SK-N-SH (cell line): ENCODE measurements at regions not wholly inside any gene's neighbourhood (a gene's known extent, or its start where the extent isn't known, plus 50 kb on each side); places are given as distances from the start of the nearest gene placed in this dataset.

Source experiments
- CTCF ChIA-PET: fragments of 300-600, 350-600 bp; formaldehyde crosslinking; extraction: SDS; loops from one replicate; lab custom pipeline; 2021; lab: Yijun Ruan, JAX
- POLR2A ChIA-PET: fragments of 350-600 bp; sonication (Branson Sonifier 250); formaldehyde crosslinking; extraction: SDS; loops from one replicate; lab custom pipeline; 2020; ENCODE audit warnings: antibody characterized with exemption, inconsistent platforms; lab: Yijun Ruan, JAX
- DNase-seq: peaks from one replicate; pipeline ENCODE4 v3.0.0; 2012
- H2AFZ ChIP-seq: fragments of 200-600 bp; sonication (generic); 2 replicates; pipeline ENCODE4 v1.8.1; 2016; ENCODE audit warnings: antibody characterized with exemption, mild to moderate bottlenecking, low read depth
- H3F3A ChIP-seq: fragments of 200-600 bp; sonication (generic); replicated peaks from 2 replicates; pipeline ENCODE3; 2016; ENCODE audit warnings: antibody characterized with exemption, mild to moderate bottlenecking; ENCODE audit not compliant: insufficient read depth
- H3K27ac ChIP-seq, 2 experiments: fragments of 200-500 bp in 1 of 2; fragments of 200-600 bp in 1 of 2; sonication (Bioruptor generic) in 1 of 2; sonication (generic), shearing (Covaris generic) in 1 of 2; 2 replicates each; pipeline versions ENCODE4 v1.5.1 to v1.6.1; 2014 to 2016; ENCODE audit warnings: low read depth in 2 of 2, inconsistent platforms in 1 of 2, low read length in 1 of 2, mild to moderate bottlenecking in 1 of 2, mixed read lengths in 1 of 2
- H3K27me3 ChIP-seq: fragments of 200-600 bp; sonication (generic), shearing (Covaris generic); 2 replicates; pipeline ENCODE4 v1.6.1; 2016; ENCODE audit warnings: mixed run types; ENCODE audit not compliant: insufficient read depth
- H3K36me3 ChIP-seq, 2 experiments: fragments of 200-500 bp in 1 of 2; fragments of 200-600 bp in 1 of 2; sonication (Bioruptor generic) in 1 of 2; sonication (generic) in 1 of 2; replicated peaks in 1 of 2; 2 replicates each; pipeline versions ENCODE3 to v1.5.1; 2014 to 2016; ENCODE audit warnings: low read length in 1 of 2, mild to moderate bottlenecking in 1 of 2; ENCODE audit not compliant: insufficient read depth in 2 of 2, control insufficient read depth in 1 of 2
- H3K4me1 ChIP-seq, 2 experiments: fragments of 200-500 bp in 1 of 2; fragments of 200-600 bp in 1 of 2; sonication (Bioruptor generic) in 1 of 2; sonication (generic), shearing (Covaris generic) in 1 of 2; 2 replicates each; pipeline versions ENCODE4 v1.5.1 to v1.6.1; 2014 to 2016; ENCODE audit warnings: low read depth in 1 of 2, low read length in 1 of 2, mixed run types in 1 of 2; ENCODE audit not compliant: insufficient read depth in 2 of 2, control insufficient read depth in 1 of 2
- H3K4me2 ChIP-seq: fragments of 200-600 bp; sonication (generic), shearing (Covaris generic); 2 replicates; pipeline ENCODE4 v1.6.1; 2017; ENCODE audit warnings: mixed run types
- H3K4me3 ChIP-seq, 2 experiments: fragments of 200-500 bp in 1 of 2; fragments of 200-600 bp in 1 of 2; sonication (Bioruptor generic) in 1 of 2; sonication (generic), shearing (Covaris generic) in 1 of 2; 2 replicates each; pipeline versions ENCODE4 v1.5.1 to v1.8.1; 2014 to 2016; ENCODE audit warnings: low read depth in 2 of 2, inconsistent platforms in 1 of 2, low read length in 1 of 2, mild to moderate bottlenecking in 1 of 2, mixed read lengths in 1 of 2, moderate library complexity in 1 of 2
- H3K79me2 ChIP-seq: fragments of 200-600 bp; sonication (generic); 2 replicates; pipeline ENCODE4 v1.8.1; 2017; ENCODE audit warnings: mild to moderate bottlenecking; ENCODE audit not compliant: insufficient read depth
- H3K9ac ChIP-seq: fragments of 200-600 bp; sonication (generic); 2 replicates; pipeline ENCODE4 v1.6.1; 2017; ENCODE audit warnings: mixed run types
- H3K9me2 ChIP-seq: fragments of 200-600 bp; sonication (generic); 2 replicates; pipeline ENCODE4 v1.6.1; 2017; ENCODE audit warnings: mixed run types
- H3K9me3 ChIP-seq: fragments of 200-600 bp; sonication (generic); 2 replicates; pipeline ENCODE4 v1.6.1; 2017; ENCODE audit warnings: mixed run types, mild to moderate bottlenecking, moderate library complexity
- H4K20me1 ChIP-seq: fragments of 200-600 bp; sonication (generic); 2 replicates; pipeline ENCODE4 v1.6.1; 2017; ENCODE audit warnings: mild to moderate bottlenecking, mixed run types; ENCODE audit not compliant: insufficient read depth
- CHD2 ChIP-seq: fragments of 150-350 bp; IDR thresholded peaks from 2 replicates; pipeline ENCODE4 v1.6.1; 2018; ENCODE audit warnings: low read length; ENCODE audit not compliant: partially characterized antibody
- CTCF ChIP-seq: fragments of 200-600 bp; sonication (generic); IDR thresholded peaks from 2 replicates; pipeline ENCODE4 v1.6.1; 2017; ENCODE audit warnings: antibody characterized with exemption, mild to moderate bottlenecking, moderate library complexity
- GABPA ChIP-seq: IDR thresholded peaks from 2 replicates; pipeline ENCODE4 v1.4.0; 2012; ENCODE audit warnings: low read depth, mild to moderate bottlenecking
- JUND ChIP-seq: IDR thresholded peaks from 2 replicates; pipeline ENCODE4 v1.4.0; 2012
- PBX3 ChIP-seq: IDR thresholded peaks from 2 replicates; pipeline ENCODE4; 2012
- POLR2AphosphoS5 ChIP-seq: IDR thresholded peaks from 2 replicates; pipeline ENCODE4 v1.6.1; 2012; ENCODE audit warnings: low read depth, low read length
- RAD21 ChIP-seq: IDR thresholded peaks from 2 replicates; pipeline ENCODE4 v1.6.1; 2012; ENCODE audit warnings: mild to moderate bottlenecking, low read length
- REST ChIP-seq: IDR thresholded peaks from 2 replicates; pipeline ENCODE4 v1.6.1; 2012; ENCODE audit warnings: mild to moderate bottlenecking, low read depth, low read length, moderate library complexity
- RFX5 ChIP-seq: IDR thresholded peaks from 2 replicates; pipeline ENCODE4 v1.6.1; 2012; ENCODE audit warnings: mild to moderate bottlenecking, improper control_type of control experiment, low read length
- SMC3 ChIP-seq: IDR thresholded peaks from 2 replicates; pipeline ENCODE4 v1.6.1; 2012; ENCODE audit warnings: low read depth, low read length, improper control_type of control experiment
- WGBS: methylation state at CpG from one replicate; pipeline ENCODE4 v1.1.6; 2017; ENCODE audit warnings: low lambda C conversion rate; 5-methylcytosine and 5-hydroxymethylcytosine counted together

GRCh38 chr2:52828112-52828511, 939.5 kb upstream of the CHAC2 start:
- Histone ChIP-seq H2AFZ (no peak overlapping the region), H3K27ac (no peak overlapping the region), H4K20me1 (no peaks in the 10 kb centered on the region), H3K9ac (no peak overlapping the region), H3K4me1 (no peaks in the 10 kb centered on the region)
- 4% methylated on average over 1 of the region's 1 CpG for WGBS
- POLR2A ChIA-PET = no interaction called here
- TF ChIP-seq RFX5 (no peak), SMC3 (no peak), JUND (no peak)
- TF ChIP-seq, all 33 proteins: peak for 0
- Histone ChIP-seq H3K4me2 (no peak overlapping the region), H3K79me2 (no peaks in the 10 kb centered on the region), H3F3A (no peaks in the 10 kb centered on the region), H3K9me2 (no peaks in the 10 kb centered on the region), H3K4me3 (no peak overlapping the region), H3K36me3 (no peaks in the 10 kb centered on the region), H3K9me3 (no peaks in the 10 kb centered on the region), H3K27me3 (no peaks in the 10 kb centered on the region)
- no peak for DNase-seq
- CTCF ChIA-PET = no interaction called here

GRCh38 chr2:52821631-52822030, 946.0 kb upstream of the CHAC2 start:
- Histone ChIP-seq H3K4me3 (no peak overlapping the region), H3K9me3 (no peaks in the 10 kb centered on the region), H3K9me2 (no peaks in the 10 kb centered on the region), H3K27ac (no peak overlapping the region), H3F3A (no peaks in the 10 kb centered on the region), H3K36me3 (no peaks in the 10 kb centered on the region), H3K4me1 (no peaks in the 10 kb centered on the region), H2AFZ (no peak overlapping the region), H4K20me1 (no peaks in the 10 kb centered on the region), H3K79me2 (no peaks in the 10 kb centered on the region), H3K27me3 (no peaks in the 10 kb centered on the region), H3K9ac (no peak overlapping the region), H3K4me2 (no peak overlapping the region)
- CTCF ChIA-PET = interaction anchor here (0.6 kb wide), 1 partner anchor 31 kb away, joined by 3 read pairs; no protein-coding TSS in a partner anchor
- POLR2A ChIA-PET = no interaction called here
- DNase-seq = no peak
- TF ChIP-seq RAD21 (0 out of 2 replicates have a peak, but pooled peaks have one; percentile 8), CHD2 (no peak), CTCF (peak; percentile 17; the same call in 1 of the 2 replicates), POLR2AphosphoS5 (no peak)

GRCh38 chr2:52818958-52819357, 948.6 kb upstream of the CHAC2 start:
- Histone ChIP-seq H2AFZ (no peak overlapping the region), H3K9me3 (no peaks in the 10 kb centered on the region), H3K4me3 (no peak overlapping the region), H4K20me1 (no peaks in the 10 kb centered on the region), H3K4me1 (no peaks in the 10 kb centered on the region), H3K4me2 (no peak overlapping the region), H3K9ac (no peak overlapping the region), H3K27me3 (no peaks in the 10 kb centered on the region), H3K27ac (no peak overlapping the region), H3K36me3 (no peaks in the 10 kb centered on the region), H3F3A (no peaks in the 10 kb centered on the region), H3K9me2 (no peaks in the 10 kb centered on the region), H3K79me2 (no peaks in the 10 kb centered on the region)
- TF ChIP-seq SMC3 (no peak), REST (no peak), GABPA (no peak), PBX3 (no peak)
- CTCF ChIA-PET = no interaction called here
- DNase-seq = no peak
- POLR2A ChIA-PET = no interaction called here
